A673 (cell line): ENCODE measurements at regions not wholly inside any gene's neighbourhood (a gene's known extent, or its start where the extent isn't known, plus 50 kb on each side); places are given as distances from the start of the nearest gene placed in this dataset.

Experiments
- EZH2 ChIP-seq: fragments of 200-600 bp; sonication (generic); IDR thresholded peaks from 2 replicates; pipeline ENCODE4 v1.6.1; 2017; ENCODE audit warnings: borderline replicate concordance, low read depth, mild to moderate bottlenecking, mixed read lengths, antibody characterized with exemption, low read length; ENCODE audit not compliant: poor library complexity, severe bottlenecking
- TF ChIP-seq, protein P1 (sequence below): fragments of 300-800, 200-600 bp; sonication (generic); conservative IDR thresholded peaks from 2 replicates; pipeline ENCODE4 v1.5.1; 2017; ENCODE audit warnings: low read depth, mild to moderate bottlenecking, antibody characterized with exemption, low read length, moderate library complexity, mixed read lengths

DNA sequence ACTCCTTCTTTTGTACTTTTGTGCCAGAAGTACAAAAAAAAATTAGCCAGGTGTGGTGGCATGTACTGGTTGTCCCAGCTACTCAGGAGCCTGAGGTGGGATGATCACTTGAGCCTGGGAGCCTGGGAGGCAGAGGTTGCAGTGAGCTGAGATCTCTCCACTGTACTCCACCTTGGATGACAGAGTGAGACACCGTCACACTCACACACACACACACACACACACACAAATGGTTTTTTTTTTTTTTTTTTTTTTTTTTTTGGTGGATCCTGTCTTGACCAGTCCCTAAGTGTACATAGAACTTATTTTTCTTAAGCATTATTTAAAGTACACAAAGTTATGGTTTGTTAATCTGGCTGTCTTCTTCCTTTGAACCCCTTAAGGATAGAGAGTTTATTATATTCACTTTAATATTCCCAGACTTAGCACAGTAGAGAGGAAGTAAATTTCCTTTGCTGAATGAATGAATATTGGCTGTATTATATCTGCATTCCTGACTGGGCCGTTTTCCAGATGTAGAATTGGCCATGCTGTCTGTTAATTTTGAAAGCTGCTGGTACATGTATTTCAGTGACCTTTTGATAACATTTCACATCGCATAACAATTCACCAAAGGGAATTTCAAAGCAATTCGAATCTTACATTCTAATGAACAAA is 429.0 kb upstream of the ZNF608 start:
- TF ChIP-seq, protein P1, sequence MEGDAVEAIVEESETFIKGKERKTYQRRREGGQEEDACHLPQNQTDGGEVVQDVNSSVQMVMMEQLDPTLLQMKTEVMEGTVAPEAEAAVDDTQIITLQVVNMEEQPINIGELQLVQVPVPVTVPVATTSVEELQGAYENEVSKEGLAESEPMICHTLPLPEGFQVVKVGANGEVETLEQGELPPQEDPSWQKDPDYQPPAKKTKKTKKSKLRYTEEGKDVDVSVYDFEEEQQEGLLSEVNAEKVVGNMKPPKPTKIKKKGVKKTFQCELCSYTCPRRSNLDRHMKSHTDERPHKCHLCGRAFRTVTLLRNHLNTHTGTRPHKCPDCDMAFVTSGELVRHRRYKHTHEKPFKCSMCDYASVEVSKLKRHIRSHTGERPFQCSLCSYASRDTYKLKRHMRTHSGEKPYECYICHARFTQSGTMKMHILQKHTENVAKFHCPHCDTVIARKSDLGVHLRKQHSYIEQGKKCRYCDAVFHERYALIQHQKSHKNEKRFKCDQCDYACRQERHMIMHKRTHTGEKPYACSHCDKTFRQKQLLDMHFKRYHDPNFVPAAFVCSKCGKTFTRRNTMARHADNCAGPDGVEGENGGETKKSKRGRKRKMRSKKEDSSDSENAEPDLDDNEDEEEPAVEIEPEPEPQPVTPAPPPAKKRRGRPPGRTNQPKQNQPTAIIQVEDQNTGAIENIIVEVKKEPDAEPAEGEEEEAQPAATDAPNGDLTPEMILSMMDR = no peak
- TF ChIP-seq EZH2 = no peak
